Fibroblast of skin of back (primary cell): ENCODE measurements at regions not wholly inside any gene's neighbourhood (a gene's known extent, or its start where the extent isn't known, plus 50 kb on each side); places are given as distances from the start of the nearest gene placed in this dataset.
"Not testable (repeated sequence)": the region's sequence is repeated elsewhere in the genome, so short reads cannot be mapped to it uniquely, and the experiment has no call there.

Experiments used
- DNase-seq: peaks from one replicate; pipeline ENCODE4 v3.0.0-alpha.2; 2013

DNA sequence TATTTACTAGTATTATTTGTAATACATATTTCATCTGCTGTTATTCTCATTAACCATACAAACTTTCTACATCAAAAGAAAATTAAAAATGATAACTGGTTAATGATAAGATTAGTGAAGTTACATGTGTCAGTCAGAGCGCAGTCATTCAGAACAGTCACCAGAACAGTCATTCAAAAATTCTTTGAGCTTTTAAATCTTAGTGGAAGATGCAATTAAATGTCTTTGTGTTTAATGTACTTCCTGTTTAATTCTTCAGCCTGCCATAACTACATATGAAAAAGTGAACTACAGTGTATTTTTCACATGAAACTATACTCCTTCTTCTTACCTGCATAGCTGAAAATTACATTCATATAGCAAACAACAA is 179.7 kb upstream of the NDST4 start:
- DNase-seq = no peak

GRCh38 chr4:115292320-115293092 is 179.1 kb upstream of the NDST4 start:
- no peak for DNase-seq

DNA sequence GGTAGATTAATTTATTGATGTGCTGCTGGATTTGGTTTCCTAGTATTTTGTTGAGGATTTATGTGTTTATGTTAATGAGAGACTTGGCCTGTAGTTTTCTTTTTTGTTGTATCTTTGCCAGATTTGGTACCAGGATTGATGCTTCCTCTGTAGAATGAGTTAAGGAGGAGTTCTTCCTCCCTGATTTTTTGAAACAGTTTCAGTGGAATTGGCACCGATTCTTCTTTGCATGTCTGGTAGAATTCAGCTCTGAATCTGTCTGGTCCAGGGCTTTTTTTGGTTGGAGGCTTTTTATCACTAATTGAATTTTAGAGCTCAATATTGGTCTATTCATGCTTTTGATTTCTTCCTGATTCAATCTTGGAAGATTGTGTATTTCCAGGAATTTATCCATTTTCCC is 174.0 kb upstream of the NDST4 start:
- no peak for DNase-seq

- DNase-seq = peak; percentile 6
Measured at GRCh38 chr4:115279330-115279729, 165.9 kb upstream of the NDST4 start.

- DNase-seq = no peak
Measured at GRCh38 chr4:115278830-115279229, 165.4 kb upstream of the NDST4 start.

DNA sequence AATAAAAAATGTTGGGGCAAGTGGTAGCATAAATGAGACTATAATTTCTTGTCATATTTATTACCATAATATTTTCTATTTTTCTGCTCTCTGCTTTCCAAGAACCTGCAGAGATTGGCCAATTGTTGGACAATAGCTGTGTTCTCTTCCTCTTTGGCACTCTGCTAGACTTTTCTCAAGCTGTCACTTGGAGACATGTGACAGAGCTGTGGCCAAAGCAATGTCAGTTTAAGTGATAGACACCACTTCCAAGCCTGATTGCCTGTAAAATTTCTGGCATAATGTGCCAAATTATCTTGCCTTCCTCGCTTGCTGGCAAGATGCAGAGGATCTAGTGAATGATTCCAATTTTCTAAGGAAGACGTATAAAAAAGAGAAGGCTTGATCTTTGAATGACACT is 162.2 kb upstream of the NDST4 start:
- no peak for DNase-seq

- no peak for DNase-seq
Measured at GRCh38 chr4:115274545-115274944, 161.1 kb upstream of the NDST4 start.

GRCh38 chr4:115272594-115272993 is 159.2 kb upstream of the NDST4 start:
- DNase-seq = no peak

DNA sequence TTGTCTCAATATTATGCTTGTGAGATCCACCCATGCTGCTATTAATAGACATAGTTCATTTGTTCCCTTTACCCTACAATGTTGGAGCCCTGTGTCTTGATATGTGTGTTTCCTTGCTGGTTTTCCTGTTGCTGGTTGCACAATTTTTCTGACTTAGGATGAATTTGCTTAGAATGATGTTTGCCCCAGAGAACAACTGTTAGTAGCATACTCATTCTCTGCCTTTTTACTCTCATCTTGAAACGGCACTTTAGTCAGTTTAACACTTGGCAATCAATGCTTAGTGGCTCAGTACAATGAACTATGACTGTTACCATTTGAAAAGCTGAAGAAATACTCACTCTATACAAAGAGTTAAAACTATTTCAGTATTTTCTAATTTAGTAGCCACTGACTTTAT is 158.8 kb upstream of the NDST4 start:
- no peak for DNase-seq

GRCh38 chr4:115260195-115260594 is 146.8 kb upstream of the NDST4 start:
- DNase-seq = no peak

- no peak for DNase-seq
Measured at GRCh38 chr4:115259642-115260041, 146.2 kb upstream of the NDST4 start.

DNA sequence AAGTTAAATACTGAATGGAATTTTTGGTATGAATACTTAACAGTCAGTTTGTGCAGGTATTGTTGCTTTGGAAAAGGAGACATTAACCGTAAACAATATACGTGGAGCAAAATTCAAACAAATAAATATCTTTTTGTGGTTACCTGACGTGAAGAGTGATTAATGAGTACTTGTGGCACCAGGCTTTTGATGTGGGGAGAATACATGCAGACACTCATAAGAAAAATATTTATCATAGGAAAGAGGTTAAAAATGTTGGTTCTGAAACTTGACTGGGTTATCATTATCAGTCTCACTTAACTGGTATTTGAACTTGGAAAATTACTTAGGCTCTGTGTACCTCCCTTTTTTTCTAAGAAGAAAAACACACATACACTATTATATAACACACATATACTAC is 136.4 kb upstream of the NDST4 start:
- no peak for DNase-seq

DNA sequence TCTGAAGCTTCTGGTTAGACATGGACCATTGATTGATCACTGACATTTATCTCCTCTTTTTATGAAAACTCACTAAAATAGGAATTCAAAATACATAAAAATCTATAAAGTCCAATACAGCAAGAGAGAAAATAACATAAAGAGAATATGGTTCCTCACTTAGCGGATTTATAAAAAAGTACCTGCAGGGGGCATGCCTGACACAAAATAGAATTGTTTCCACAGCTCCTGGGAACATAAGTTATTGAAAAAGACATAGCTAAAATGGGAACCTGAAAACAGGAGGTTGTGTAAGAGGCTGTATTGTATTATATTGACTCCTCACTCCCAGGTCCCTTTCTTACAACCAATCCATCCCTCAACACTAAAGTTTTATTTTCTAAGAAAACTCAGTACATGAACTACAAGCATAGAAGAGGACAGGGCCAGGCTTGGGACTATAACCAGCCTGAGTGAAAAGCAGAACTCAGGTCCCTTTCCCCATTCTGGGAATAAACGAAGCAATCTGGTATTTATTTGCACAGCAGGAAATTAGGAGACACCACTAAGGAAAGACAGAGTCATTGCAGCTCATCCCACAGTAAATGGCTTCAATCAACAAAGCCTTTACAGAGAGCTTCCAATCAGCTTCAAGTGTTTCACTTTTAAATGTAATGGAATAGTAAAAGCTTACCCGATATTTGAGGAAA is 121.1 kb upstream of the NDST4 start:
- peak; percentile 7 for DNase-seq

- no peak for DNase-seq
Measured at GRCh38 chr4:115233600-115233999, 120.2 kb upstream of the NDST4 start.

GRCh38 chr4:115229873-115230272 is 116.5 kb upstream of the NDST4 start:
- DNase-seq = no peak

GRCh38 chr4:115228851-115229250 is 115.4 kb upstream of the NDST4 start:
- DNase-seq = no peak

GRCh38 chr4:115222061-115222460 is 108.6 kb upstream of the NDST4 start:
- DNase-seq = no peak

DNA sequence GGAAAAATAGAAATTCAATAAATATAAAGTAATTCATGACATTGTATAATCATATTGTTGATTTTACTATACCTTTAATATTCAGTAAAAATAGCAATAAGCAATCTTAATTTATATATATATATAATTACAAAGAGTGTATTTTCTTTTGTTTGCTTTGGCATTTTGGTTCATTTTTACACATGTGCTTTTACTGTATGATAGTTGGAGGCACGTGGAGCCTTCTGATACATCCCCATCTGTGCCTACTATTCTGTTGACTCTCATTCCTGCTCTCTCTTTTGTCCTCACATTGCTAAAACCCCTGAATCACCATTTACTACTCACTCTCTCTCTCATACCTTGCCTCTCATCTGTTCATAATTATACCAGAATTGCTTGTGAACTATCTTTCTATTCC is 106.4 kb upstream of the NDST4 start:
- no peak for DNase-seq

- no peak for DNase-seq
Measured at GRCh38 chr4:115219315-115219860, 106.0 kb upstream of the NDST4 start.

DNA sequence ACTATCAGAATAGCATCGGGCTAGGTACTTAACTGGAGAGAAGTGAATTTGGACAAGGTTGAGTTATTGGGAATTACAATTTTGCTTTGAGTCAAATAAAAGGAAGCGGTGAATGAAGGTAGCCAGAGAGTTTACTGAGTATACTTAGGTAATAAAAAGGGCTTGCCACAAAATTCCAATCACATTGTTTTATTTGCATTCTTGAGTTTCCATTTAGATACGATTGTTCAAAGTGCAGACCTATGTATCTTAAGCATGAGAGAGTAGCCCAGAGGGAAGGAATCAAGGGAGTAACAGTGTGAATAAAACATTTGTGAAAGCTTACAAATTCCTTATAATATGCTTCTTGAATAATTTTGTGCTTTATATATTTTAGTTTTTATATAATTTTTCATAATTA is 102.5 kb upstream of the NDST4 start:
- DNase-seq = no peak

GRCh38 chr4:115213716-115214115 is 100.3 kb upstream of the NDST4 start:
- DNase-seq = no peak

DNA sequence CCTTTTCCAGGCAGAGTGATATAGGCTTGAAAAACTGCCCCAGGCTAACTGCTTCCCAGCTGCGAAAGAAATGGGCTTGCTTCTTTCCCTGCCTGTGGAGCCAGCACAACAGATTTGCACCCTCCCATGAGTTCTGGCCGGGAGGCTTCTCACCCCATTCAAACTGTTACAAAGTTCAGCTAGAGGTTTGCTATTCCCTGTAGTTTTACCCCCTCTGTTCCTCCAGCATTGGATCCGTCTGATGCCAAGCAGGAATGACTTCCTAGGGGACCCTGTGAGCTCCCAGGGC is 87.6 kb upstream of the NDST4 start:
- DNase-seq = no peak

GRCh38 chr4:115200201-115201041 is 87.0 kb upstream of the NDST4 start:
- DNase-seq = not testable (repeated sequence)
